AG04450 (cell line): ENCODE measurements at regions not wholly inside any gene's neighbourhood (a gene's known extent, or its start where the extent isn't known, plus 50 kb on each side); places are given as distances from the start of the nearest gene placed in this dataset.
"Not testable (repeated sequence)": the region's sequence is repeated elsewhere in the genome, so short reads cannot be mapped to it uniquely, and the experiment has no call there.

Source experiments
- CTCF ChIA-PET: fragments of 300-600, 350-600 bp; formaldehyde crosslinking; extraction: SDS; loops from one replicate; lab custom pipeline; 2022; ENCODE audit warnings: antibody characterized with exemption, inconsistent platforms; lab: Charles Lee
- POLR2A ChIA-PET: fragments of 350-600 bp; formaldehyde crosslinking; extraction: SDS; loops from one replicate; lab custom pipeline; 2021; ENCODE audit warnings: antibody characterized with exemption, inconsistent platforms; lab: Yijun Ruan, JAX
- DNase-seq: peaks from one replicate; pipeline ENCODE4 v3.0.0-alpha.2; 2011; ENCODE audit warnings: low read depth, low spot score
- H3K27ac ChIP-seq: one replicate; pipeline ENCODE4 v1.5.1; 2012; ENCODE audit warnings: low read depth, low read length, control low read depth
- H3K27me3 ChIP-seq: one replicate; pipeline ENCODE4 v1.6.0; 2012; ENCODE audit warnings: low read length; ENCODE audit not compliant: control insufficient read depth, insufficient read depth
- H3K4me3 ChIP-seq: 2 replicates; pipeline ENCODE4 v1.5.1; 2011; ENCODE audit warnings: mild to moderate bottlenecking, low read depth, low read length, control low read depth
- H3K9me3 ChIP-seq: 2 replicates; pipeline ENCODE4 v1.5.1; 2012; ENCODE audit warnings: low read length; ENCODE audit not compliant: control insufficient read depth, insufficient read depth
- TF ChIP-seq, protein P1 (sequence below): IDR thresholded peaks from 2 replicates; pipeline ENCODE4 v1.5.1; 2011; ENCODE audit warnings: low read depth, low read length, control low read depth, inconsistent platforms

DNA sequence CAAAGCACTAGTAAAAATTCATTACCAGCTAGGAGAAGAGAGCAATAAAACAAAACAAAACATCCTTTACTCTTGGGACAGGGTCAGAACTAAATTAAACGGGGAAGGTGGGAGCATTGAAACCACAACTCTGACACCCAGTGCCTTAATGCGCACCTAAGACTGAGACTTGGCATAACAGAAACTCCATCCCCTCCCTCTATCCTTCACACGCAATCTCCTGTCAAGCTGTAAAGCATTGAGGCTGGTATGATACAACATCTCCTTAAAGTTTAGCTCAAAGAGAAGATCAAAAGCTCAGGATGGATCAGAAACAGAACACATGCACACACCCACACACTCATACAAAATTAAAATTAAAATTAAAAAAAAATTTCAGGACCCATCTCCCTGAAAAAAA, 951.3 kb downstream of the STIM2 start:
- ChIA-PET POLR2A (no interaction called here), CTCF (no interaction called here)
- H3K27me3 ChIP-seq: no peaks in the 10 kb centered on the region
- no peaks in the 10 kb centered on the region for H3K9me3 ChIP-seq
- H3K4me3 ChIP-seq: no peak overlapping the region
- no peak overlapping the region for H3K27ac ChIP-seq
- TF ChIP-seq, protein P1, sequence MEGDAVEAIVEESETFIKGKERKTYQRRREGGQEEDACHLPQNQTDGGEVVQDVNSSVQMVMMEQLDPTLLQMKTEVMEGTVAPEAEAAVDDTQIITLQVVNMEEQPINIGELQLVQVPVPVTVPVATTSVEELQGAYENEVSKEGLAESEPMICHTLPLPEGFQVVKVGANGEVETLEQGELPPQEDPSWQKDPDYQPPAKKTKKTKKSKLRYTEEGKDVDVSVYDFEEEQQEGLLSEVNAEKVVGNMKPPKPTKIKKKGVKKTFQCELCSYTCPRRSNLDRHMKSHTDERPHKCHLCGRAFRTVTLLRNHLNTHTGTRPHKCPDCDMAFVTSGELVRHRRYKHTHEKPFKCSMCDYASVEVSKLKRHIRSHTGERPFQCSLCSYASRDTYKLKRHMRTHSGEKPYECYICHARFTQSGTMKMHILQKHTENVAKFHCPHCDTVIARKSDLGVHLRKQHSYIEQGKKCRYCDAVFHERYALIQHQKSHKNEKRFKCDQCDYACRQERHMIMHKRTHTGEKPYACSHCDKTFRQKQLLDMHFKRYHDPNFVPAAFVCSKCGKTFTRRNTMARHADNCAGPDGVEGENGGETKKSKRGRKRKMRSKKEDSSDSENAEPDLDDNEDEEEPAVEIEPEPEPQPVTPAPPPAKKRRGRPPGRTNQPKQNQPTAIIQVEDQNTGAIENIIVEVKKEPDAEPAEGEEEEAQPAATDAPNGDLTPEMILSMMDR: no peak
- DNase-seq: no peak

DNA sequence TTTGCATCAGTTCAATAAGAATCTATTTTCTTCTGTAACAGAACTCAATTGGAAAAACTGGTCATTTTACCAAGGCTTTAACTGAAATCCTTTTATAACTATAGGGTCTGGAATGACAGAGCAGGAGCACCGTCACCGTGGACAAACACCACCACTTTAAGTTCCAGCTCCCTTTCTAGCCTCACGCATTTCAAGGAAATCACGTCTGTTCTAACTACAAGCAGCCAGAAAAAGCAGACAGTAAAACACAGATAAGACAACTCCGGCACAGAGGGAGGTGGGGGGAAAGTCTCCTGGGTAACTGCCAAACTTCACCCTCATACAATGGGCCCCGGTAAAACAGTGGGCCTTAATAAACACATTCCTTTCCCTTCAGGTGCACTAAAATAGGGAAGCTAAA, 952.6 kb downstream of the STIM2 start:
- H3K4me3 ChIP-seq, POLR2A ChIA-PET, H3K27ac ChIP-seq, H3K27me3 ChIP-seq, CTCF ChIA-PET, H3K9me3 ChIP-seq, DNase-seq: not testable (repeated sequence)

DNA sequence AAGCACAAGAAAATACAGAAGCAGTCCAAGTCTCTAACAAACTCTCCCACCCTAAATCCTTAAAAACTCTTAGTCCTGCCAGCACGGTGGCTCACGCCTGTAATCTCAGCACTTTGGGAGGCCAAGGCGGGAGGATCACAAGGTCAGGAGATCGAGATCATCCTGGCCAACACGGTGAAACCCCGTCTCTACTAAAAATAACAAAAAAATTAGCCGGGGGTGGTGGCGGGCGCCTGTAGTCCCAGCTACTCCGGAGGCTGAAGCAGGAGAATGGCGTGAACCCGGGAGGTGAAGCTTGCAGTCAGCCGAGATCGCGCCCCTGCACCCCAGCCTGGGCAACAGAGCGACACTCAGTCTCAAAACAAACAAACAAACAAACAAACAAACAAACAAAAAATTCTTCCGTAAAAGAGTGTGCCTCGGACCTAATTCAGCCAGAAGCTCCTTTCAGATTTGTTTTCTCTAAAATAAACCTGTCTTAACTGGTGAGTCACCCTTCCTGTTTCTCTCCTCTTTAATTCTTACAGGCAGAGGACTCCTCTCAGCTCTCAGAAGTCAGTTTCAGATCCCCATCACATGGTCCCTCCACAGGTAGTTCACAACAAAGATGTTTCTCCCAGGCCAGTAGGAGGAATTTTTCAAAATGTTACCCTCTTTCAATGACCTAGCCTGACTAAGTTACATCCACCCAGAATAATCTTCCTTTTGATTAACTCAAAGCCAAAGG, 953.2 kb downstream of the STIM2 start:
- DNase-seq, H3K9me3 ChIP-seq, H3K27ac ChIP-seq, POLR2A ChIA-PET, H3K27me3 ChIP-seq, CTCF ChIA-PET, H3K4me3 ChIP-seq: not testable (repeated sequence)

DNA sequence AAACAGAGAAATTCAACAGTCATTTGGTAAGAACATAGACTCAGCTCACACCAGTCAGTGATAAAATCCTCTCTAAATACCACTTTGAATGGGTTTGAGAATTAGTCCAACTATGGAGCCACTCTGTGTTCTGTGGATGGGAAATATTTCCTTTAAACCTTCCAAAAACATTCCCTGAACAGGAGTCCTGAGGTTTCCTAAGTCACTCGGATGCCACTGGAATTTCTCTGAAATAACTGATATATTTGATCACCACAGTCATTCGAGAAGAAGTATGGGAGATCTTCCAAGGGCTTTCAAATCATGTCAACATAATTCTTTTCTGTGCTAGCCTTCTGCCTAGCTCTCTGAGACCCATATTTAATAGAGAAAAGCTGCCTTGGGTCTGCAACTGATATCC, 958.6 kb downstream of the STIM2 start:
- H3K27ac ChIP-seq: no peak overlapping the region
- no peak overlapping the region for H3K4me3 ChIP-seq
- POLR2A ChIA-PET: no interaction called here
- peaks cover 3% of the 10 kb centered on the region; the same call in 1 of the 2 replicates for H3K9me3 ChIP-seq
- DNase-seq: no peak
- no peaks in the 10 kb centered on the region for H3K27me3 ChIP-seq
- CTCF ChIA-PET: no interaction called here
- TF ChIP-seq, protein P1: no peak

DNA sequence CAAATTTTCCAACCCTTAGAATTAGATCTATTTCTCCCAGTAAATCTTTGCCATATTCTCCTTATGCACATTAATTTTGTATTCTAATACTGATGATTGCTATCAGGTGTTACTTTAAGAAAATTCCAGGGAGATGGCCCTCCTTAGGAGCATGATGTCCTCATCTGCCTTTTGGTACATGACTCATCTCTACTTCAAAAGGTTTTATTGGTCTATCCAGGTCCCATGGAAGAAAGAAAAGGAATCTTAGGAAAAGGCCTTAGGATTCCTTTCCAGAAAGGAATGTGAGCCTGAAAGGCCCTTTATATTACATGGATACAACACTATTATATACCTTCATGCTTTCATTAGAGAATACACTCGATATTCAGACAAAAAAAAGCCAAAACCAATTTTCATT, 968.2 kb downstream of the STIM2 start:
- ChIA-PET CTCF (no interaction called here), POLR2A (no interaction called here)
- TF ChIP-seq, protein P1: no peak
- H3K9me3 ChIP-seq: no peaks in the 10 kb centered on the region
- no peak overlapping the region for H3K27ac ChIP-seq
- DNase-seq: no peak
- H3K4me3 ChIP-seq: no peak overlapping the region
- no peaks in the 10 kb centered on the region for H3K27me3 ChIP-seq

DNA sequence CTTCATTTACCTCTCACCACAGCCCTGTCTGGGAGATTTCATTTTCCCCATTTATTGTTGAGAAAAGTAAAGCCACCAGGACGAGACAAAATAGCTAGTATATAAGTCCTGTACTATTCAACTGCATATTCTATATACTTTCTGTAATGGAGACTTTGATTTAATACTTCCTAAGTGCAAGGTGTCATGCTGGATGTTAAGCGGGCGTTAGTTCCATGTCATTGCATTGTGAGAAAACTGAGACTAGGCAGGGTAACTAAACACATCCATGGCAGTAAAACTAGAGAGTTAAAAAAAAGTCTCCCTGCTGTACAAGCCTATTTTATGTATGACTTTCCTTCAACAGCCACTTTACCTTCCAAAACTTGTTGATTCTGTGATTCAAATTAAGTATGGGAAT, 969.6 kb downstream of the STIM2 start:
- H3K27me3 ChIP-seq: no peaks in the 10 kb centered on the region
- no peak overlapping the region for H3K27ac ChIP-seq
- ChIA-PET CTCF (no interaction called here), POLR2A (no interaction called here)
- TF ChIP-seq, protein P1: no peak
- H3K9me3 ChIP-seq: no peaks in the 10 kb centered on the region
- DNase-seq: no peak
- no peak overlapping the region for H3K4me3 ChIP-seq
